ENCODE measurements at regions not wholly inside any gene's neighbourhood (a gene's known extent, or its start where the extent isn't known, plus 50 kb on each side); places are given as distances from the start of the nearest gene placed in this dataset.

GRCh38 chr20:11496380-11496779 is 421.3 kb upstream of the BTBD3 start:
- intact Hi-C loops (cut with micrococcal nuclease) = no loop called here
- Histone ChIP-seq H3K27me3 (ENCODE audit: insufficient read depth, low read length) (no peaks in the 10 kb centered on the region), H3K79me2 (ENCODE audit: insufficient read depth, low read length) (no peaks in the 10 kb centered on the region), H3K27ac (ENCODE audit: low read depth, low read length) (no peak overlapping the region), H3K9me3 (ENCODE audit: control insufficient read depth in 1 of 2, insufficient read depth in 1 of 2, low read depth in 1 of 2, low read length in 2 of 2) (no peaks in the 10 kb centered on the region), H3K9ac (ENCODE audit: low read length) (no peak overlapping the region), H3K4me2 (ENCODE audit: low read length) (no peak overlapping the region), H3K9me2 (ENCODE audit: insufficient read depth) (no peaks in the 10 kb centered on the region), H2AFZ (ENCODE audit: low read depth, low read length, poor library complexity, severe bottlenecking) (no peak overlapping the region), H3K4me1 (ENCODE audit: control insufficient read depth in 1 of 2, insufficient read depth in 2 of 2, low read length in 2 of 2) (no peaks in the 10 kb centered on the region), H4K20me1 (ENCODE audit: insufficient read depth) (no peaks in the 10 kb centered on the region), H3K4me3 (replicated peaks in 1 of 2; ENCODE audit: low read depth in 1 of 2, low read length in 2 of 2) (no peak overlapping the region), H3K36me3 (ENCODE audit: control insufficient read depth in 1 of 2, insufficient read depth in 2 of 2, low read length in 2 of 2) (no peaks in the 10 kb centered on the region)
- ATAC-seq = no peak
- ChIA-PET CTCF (no interaction called here), RAD21 (ENCODE audit: low non-redundant PET in 1 of 2, low total read pairs in 2 of 2, uncharacterized antibody in 2 of 2, unreplicated experiment in 2 of 2) (no interaction called here), POLR2A (no interaction called here)
- no TSS peak for BruUV-seq (replicated peaks)
- no peak for DNase-seq (ENCODE audit: low read depth, low spot score)
- no peak for TF ChIP-seq SRF (IDR thresholded peaks at IDR 0.05; ENCODE audit: low read depth)
- TF ChIP-seq RAD21 (IDR thresholded peaks at IDR 0.05; ENCODE audit: low read depth) = no peak
- no peak for TF ChIP-seq CEBPB (IDR thresholded peaks at IDR 0.05; ENCODE audit: low read depth)
- TF ChIP-seq CTCF (IDR thresholded peaks at IDR 0.05 in 2 of 3, conservative IDR thresholded peaks at IDR 0.05 in 1 of 3; ENCODE audit: borderline replicate concordance in 1 of 3, insufficient read depth in 1 of 3, low read depth in 2 of 3, low read length in 2 of 3) = no peak
- TF ChIP-seq MAX (IDR thresholded peaks at IDR 0.05) = no peak
- no peak for TF ChIP-seq ZNF274 (IDR thresholded peaks at IDR 0.05; ENCODE audit: low read depth, low read length)
- no peak for TF ChIP-seq ELF1 (IDR thresholded peaks at IDR 0.05; ENCODE audit: borderline replicate concordance, low read depth)
- TF ChIP-seq POLR2AphosphoS5 (IDR thresholded peaks at IDR 0.05; ENCODE audit: low read depth, low read length) = no peak
- TF ChIP-seq EZH2 (IDR thresholded peaks at IDR 0.05) = no peak
- no peak for TF ChIP-seq JUND (IDR thresholded peaks at IDR 0.05)
- TF ChIP-seq FOSL1 (IDR thresholded peaks at IDR 0.05; ENCODE audit: low read depth) = no peak
- no peak for TF ChIP-seq ZFX (IDR thresholded peaks at IDR 0.05)
- no peak for TF ChIP-seq REST (IDR thresholded peaks at IDR 0.05; ENCODE audit: low read depth)
- no peak for TF ChIP-seq SIN3A (IDR thresholded peaks at IDR 0.05; ENCODE audit: low read depth)
